ENCODE measurements at regions not wholly inside any gene's neighbourhood (a gene's known extent, or its start where the extent isn't known, plus 50 kb on each side); places are given as distances from the start of the nearest gene placed in this dataset.
"Not testable (repeated sequence)": the region's sequence is repeated elsewhere in the genome, so short reads cannot be mapped to it uniquely, and the experiment has no call there.

DNA sequence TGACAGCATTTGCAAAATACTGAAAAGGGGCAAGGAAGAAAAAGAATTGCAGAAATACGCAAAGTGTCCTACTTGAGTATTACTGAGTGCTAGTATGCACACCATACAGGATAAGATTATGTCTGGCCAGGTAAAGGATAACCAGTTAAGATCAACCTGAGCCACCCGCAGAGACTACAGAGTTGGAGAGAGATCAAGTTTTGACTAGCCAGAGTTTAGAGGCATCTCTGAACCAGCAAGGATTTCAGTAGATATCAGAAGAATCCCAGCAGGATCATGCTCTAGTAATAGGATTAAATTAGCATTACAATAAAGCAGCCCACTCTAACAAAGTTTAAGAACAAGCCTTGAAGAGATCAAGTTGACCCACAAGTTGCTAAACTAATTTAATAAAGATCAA lies 232.7 kb upstream of the HSFY2 start:
- ChIA-PET POLR2A (no interaction called here), CTCF (no interaction called here)
- TF ChIP-seq, protein P1, sequence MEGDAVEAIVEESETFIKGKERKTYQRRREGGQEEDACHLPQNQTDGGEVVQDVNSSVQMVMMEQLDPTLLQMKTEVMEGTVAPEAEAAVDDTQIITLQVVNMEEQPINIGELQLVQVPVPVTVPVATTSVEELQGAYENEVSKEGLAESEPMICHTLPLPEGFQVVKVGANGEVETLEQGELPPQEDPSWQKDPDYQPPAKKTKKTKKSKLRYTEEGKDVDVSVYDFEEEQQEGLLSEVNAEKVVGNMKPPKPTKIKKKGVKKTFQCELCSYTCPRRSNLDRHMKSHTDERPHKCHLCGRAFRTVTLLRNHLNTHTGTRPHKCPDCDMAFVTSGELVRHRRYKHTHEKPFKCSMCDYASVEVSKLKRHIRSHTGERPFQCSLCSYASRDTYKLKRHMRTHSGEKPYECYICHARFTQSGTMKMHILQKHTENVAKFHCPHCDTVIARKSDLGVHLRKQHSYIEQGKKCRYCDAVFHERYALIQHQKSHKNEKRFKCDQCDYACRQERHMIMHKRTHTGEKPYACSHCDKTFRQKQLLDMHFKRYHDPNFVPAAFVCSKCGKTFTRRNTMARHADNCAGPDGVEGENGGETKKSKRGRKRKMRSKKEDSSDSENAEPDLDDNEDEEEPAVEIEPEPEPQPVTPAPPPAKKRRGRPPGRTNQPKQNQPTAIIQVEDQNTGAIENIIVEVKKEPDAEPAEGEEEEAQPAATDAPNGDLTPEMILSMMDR (IDR thresholded peaks at IDR 0.05; ENCODE audit: insufficient read depth, low read depth, low read length): no peak
- Histone ChIP-seq H3K36me3 (ENCODE audit: control insufficient read depth, insufficient read depth, low read length) (no peaks in the 10 kb centered on the region), H3K27me3 (ENCODE audit: control insufficient read depth, insufficient read depth, low read length) (no peaks in the 10 kb centered on the region), H3K4me3 (ENCODE audit: low read depth, low read length) (no peak overlapping the region)
- no peak for DNase-seq (ENCODE audit: low read depth)

DNA sequence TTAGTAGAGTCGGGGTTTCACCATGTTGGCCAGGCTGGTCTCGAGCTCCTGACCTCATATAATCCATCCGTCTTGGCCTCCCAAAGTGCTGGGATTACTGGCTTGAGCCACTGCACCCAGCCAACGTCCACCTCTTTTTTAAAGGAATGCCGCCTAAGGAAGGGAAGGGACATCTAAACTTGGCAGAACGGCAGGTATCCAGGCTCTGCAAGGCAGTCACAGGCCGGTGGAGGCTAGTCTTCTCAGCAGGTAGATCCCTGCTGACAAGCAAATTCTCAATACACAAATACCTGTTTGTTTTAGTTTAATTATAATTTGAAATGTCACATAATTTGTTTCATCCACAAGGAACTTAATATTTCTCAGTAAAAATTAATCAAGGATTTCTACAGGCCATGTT lies 232.0 kb upstream of the HSFY2 start:
- no peak for DNase-seq (ENCODE audit: low read depth)
- CTCF ChIA-PET: no interaction called here
- H3K36me3 ChIP-seq (ENCODE audit: control insufficient read depth, insufficient read depth, low read length): no peaks in the 10 kb centered on the region
- H3K27me3 ChIP-seq (ENCODE audit: control insufficient read depth, insufficient read depth, low read length): no peaks in the 10 kb centered on the region
- POLR2A ChIA-PET: no interaction called here
- TF ChIP-seq, protein P1 (IDR thresholded peaks at IDR 0.05; ENCODE audit: insufficient read depth, low read depth, low read length): no peak
- no peak overlapping the region for H3K4me3 ChIP-seq (ENCODE audit: low read depth, low read length)

DNA sequence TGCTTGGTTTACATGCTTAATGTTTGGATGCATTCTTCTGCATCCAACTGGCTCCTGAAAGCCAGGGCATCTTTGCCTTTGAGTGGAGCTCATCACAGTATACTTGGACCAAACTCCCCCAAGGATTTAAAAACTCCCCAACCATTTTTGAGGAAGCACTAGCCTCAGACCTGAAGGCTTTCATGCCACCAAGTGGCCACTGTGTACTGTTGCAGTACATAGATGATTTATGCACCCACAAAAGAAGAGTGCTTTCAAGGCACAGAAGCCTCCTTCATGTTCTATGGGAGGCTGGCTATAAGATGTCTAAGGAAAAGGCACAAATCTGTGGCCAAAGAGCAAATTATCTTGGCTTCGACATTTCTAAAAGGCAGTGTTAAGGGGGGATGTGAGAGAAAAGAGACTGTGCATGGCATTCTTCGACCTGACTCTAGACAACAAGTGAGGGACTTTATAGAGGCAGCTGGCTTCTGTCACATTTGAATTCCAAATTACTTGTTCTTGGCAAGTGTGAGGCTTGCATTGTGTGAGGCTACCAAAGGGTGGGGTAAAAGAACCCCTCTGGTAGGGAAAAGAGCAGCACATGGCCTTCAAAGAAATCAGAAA lies 224.2 kb upstream of the HSFY2 start:
- TF ChIP-seq, protein P1 (IDR thresholded peaks at IDR 0.05; ENCODE audit: insufficient read depth, low read depth, low read length): peak; percentile 21; the same call in 1 of the 2 replicates
- Histone ChIP-seq H3K27me3 (ENCODE audit: control insufficient read depth, insufficient read depth, low read length) (no peaks in the 10 kb centered on the region), H3K4me3 (ENCODE audit: low read depth, low read length) (no peak overlapping the region), H3K36me3 (ENCODE audit: control insufficient read depth, insufficient read depth, low read length) (no peaks in the 10 kb centered on the region)
- POLR2A ChIA-PET: no interaction called here
- no peak for DNase-seq (ENCODE audit: low read depth)
- CTCF ChIA-PET: interaction anchor here (0.9 kb wide), 1 partner anchor 9 kb away, joined by 3 read pairs; no protein-coding TSS in a partner anchor

DNA sequence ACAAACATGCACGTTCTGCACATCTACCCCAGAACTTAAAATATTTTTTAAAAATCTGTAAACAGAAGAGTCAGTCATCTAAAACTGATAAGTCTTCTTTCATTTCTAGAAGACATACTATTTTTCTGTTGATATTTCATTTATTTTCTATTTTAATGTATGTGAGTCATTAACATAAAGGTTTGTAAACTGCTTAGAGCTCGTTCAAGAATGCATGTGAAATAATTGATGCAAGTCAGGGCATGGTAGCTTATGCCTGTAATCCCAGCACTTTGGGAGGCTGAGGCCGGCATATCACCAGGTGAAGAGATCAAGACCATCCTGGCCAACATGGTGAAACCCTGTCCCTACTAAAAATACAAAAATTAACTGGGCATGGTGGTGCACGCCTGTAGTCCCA lies 219.9 kb upstream of the HSFY2 start:
- no peak for DNase-seq (ENCODE audit: low read depth)
- TF ChIP-seq, protein P1 (IDR thresholded peaks at IDR 0.05; ENCODE audit: insufficient read depth, low read depth, low read length): no peak
- Histone ChIP-seq H3K4me3 (ENCODE audit: low read depth, low read length) (no peak overlapping the region), H3K36me3 (ENCODE audit: control insufficient read depth, insufficient read depth, low read length) (no peaks in the 10 kb centered on the region), H3K27me3 (ENCODE audit: control insufficient read depth, insufficient read depth, low read length) (no peaks in the 10 kb centered on the region)
- POLR2A ChIA-PET: no interaction called here
- CTCF ChIA-PET: interaction anchor here (1.8 kb wide), 1 partner anchor 23 kb away, joined by 4 read pairs; no protein-coding TSS in a partner anchor

DNA sequence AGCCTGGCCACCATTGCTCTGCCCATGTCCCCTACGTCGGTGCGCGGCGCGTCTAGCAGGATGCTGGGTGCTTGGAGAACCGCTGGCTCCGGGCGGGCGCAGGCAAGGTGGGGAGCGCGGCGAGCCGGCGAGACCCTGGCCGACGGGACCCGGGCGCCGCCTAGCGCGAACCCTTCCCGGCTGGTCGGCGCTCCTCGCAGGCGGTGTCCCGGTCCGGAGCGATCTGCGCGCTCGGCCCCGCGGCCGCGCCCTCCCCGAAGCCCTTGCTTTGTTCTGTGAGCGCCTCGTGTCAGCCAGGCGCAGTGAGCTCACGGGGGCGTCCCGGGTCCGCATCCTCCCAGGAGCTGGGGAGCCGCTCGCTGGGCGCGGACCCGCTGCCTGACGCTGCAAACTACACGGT lies 219.1 kb upstream of the HSFY2 start:
- H3K36me3 ChIP-seq (ENCODE audit: control insufficient read depth, insufficient read depth, low read length); POLR2A ChIA-PET; H3K27me3 ChIP-seq (ENCODE audit: control insufficient read depth, insufficient read depth, low read length); CTCF ChIA-PET; DNase-seq (ENCODE audit: low read depth): not testable (repeated sequence)
- peak overlapping the region; percentile 18; the same call in 1 of the 2 replicates for H3K4me3 ChIP-seq (ENCODE audit: low read depth, low read length)

DNA sequence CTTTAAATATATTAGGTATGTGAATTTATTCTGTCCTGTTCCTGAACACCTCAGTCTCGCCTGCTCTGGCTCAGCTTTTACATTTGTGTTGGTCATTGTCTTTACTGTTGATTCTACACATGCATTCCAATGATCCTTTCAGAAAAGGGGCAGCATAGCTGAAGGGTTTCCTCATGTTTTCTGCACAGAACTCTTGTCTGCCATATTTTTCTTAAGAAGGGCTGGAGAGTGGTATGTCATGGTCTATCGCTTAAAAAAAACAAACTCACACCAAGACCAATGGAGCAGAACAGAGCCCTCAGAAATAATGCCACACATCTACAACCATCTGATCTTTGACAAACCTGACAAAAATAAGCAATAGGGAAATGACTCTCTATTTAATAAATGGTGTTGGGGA lies 215.8 kb upstream of the HSFY2 start:
- Histone ChIP-seq H3K27me3 (ENCODE audit: control insufficient read depth, insufficient read depth, low read length) (no peaks in the 10 kb centered on the region), H3K4me3 (ENCODE audit: low read depth, low read length) (no peak overlapping the region), H3K36me3 (ENCODE audit: control insufficient read depth, insufficient read depth, low read length) (no peaks in the 10 kb centered on the region)
- ChIA-PET CTCF (interaction anchor here (1.0 kb wide), 1 partner anchor 9 kb away, joined by 3 read pairs; no protein-coding TSS in a partner anchor), POLR2A (no interaction called here)
- TF ChIP-seq, protein P1 (IDR thresholded peaks at IDR 0.05; ENCODE audit: insufficient read depth, low read depth, low read length): no peak
- DNase-seq (ENCODE audit: low read depth): no peak

All from BJ (cell line).